NCI-H226 (cell line): ENCODE measurements at regions not wholly inside any gene's neighbourhood (a gene's known extent, or its start where the extent isn't known, plus 50 kb on each side); places are given as distances from the start of the nearest gene placed in this dataset.
"Not testable (repeated sequence)": the region's sequence is repeated elsewhere in the genome, so short reads cannot be mapped to it uniquely, and the experiment has no call there.

Experiments used
- DNase-seq: peaks from one replicate; pipeline ENCODE4 v3.0.0-alpha.2; 2015

GRCh38 chr5:118603278-118603677 is 385.1 kb downstream of the DTWD2 start:
- DNase-seq: no peak

GRCh38 chr5:118598311-118598710 is 390.0 kb downstream of the DTWD2 start:
- DNase-seq: no peak

- DNase-seq: no peak
Measured at GRCh38 chr5:118597543-118597942, 390.8 kb downstream of the DTWD2 start.

- DNase-seq: no peak
Measured at GRCh38 chr5:118596255-118596654, 392.1 kb downstream of the DTWD2 start.

GRCh38 chr5:118593003-118593328 is 395.4 kb downstream of the DTWD2 start:
- no peak for DNase-seq

GRCh38 chr5:118592229-118593002 is 395.9 kb downstream of the DTWD2 start:
- DNase-seq: no peak

- DNase-seq: no peak
Measured at GRCh38 chr5:118590806-118591205, 397.5 kb downstream of the DTWD2 start.

DNA sequence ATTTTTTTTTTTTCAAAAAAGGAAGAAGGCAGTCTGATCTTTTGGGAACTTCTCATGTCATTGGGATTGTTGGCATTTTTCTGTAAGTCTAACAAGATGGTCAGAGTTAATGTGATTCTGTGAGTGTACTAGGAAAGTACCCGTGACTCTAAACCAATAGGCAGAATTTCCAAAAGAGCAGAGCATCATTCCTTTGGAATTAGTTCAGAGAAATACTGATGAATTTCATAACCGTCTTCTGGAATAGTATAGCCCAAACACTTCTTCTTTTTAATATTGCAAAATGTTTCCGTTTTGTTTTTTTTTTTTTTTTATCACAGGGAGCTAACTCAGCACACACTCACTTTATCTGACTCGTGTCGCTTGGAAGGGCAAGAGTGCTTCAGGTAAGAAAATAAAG is 407.4 kb downstream of the DTWD2 start:
- no peak for DNase-seq

GRCh38 chr5:118578093-118578492 is 410.3 kb downstream of the DTWD2 start:
- no peak for DNase-seq

DNA sequence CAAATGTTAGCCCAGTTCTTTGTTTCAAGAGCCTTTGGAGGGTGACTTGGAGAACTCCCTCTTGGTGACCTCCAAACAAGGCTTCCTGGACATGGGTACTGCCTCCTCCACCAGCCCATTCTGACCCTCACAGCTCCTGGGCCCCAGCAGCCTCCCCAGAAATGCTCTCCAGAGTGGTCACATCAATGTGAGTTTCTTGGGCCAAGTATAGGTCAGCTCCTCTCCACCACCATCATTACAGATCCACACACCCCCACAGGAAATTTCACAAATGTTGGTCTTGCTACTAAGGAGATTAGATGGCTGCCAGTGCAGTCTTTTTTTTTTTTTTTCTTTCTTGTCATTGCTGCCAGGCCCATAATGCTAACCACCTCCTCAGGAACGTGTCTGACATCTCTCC is 410.7 kb downstream of the DTWD2 start:
- no peak for DNase-seq

DNA sequence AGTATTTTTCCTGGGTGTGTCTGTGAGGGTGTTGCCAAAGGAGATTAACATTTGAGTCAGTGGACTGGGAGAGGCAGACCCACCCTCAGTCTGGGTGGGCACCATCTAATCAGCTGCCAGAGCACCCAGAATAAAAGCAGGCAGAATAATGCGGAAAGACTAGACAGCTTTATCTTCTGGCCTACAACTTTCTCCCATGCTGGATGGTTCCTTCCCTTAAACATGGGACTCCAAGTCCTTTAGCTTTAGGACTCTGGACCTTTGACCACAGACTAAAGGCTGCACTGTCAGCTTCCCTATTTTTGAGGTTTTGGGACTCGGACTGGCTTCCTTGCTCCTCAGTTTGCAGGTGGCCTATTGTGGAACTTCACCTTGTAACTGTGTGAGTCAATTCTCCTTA is 418.1 kb downstream of the DTWD2 start:
- not testable (repeated sequence) for DNase-seq

DNA sequence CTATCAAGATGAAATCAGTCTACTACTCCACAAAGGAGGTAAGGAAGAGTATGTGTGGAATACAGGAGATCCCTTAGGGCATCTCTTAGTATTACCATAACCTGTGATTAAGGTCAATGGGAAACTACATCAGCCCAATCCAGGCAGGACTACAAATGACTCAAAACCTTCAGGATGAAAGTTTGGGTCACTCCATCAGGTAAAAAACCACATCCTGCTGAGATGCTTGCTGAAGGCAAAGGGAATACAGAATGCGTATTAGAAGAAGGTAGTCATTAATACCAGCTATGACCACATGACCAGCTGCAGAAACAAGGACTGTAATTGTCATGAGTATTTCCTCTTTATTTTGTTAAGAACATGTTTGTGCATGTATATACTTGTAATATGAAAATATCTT is 418.8 kb downstream of the DTWD2 start:
- DNase-seq: not testable (repeated sequence)

DNA sequence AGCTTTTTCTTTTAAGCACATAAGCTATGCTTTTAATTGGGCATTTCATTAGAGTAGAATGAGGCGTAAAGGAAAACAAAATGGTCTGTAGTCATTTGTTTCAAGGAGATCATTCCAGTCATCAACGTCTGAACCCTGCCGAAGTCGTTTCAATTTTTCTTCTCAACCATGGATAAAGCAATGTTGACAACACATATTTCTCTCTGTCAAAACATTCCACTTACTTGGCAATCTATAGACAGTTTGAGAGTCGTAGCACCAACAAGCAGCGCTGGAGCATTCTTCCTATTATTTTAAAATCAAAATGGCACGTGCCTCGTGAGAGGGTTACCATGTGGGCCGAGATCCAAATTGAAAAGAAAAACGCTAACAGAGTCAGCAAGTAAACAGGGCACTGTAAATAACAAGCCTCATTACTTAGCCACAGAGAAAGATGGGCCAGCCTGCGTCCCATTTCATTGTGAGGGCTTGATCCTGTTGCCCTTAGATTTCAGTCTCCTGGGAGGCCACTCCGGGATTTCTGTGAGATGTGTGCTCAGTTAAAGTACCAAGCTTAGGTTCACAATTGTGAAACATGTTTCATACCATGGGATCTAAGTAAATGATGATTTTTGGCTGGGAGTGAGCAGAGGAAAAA is 422.9 kb downstream of the DTWD2 start:
- DNase-seq: no peak

DNA sequence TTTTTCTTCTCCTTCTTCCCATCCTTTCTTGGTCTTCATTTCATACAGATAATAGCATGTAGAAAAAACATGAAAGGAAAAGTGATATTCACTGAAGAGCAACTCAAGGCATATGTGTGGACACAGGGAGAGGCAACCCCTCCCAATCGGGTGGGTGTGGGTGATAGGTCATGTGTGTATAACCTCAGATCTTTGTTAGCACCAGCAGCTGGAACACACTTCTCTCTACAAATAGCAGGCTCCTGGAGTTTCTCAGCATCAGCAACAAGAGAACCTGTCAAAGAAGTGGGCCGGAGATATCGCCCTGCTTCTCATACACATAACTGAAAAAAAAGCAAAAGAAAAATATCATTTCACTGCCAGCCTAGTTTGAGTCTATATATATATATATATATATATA is 426.4 kb downstream of the DTWD2 start:
- no peak for DNase-seq

DNA sequence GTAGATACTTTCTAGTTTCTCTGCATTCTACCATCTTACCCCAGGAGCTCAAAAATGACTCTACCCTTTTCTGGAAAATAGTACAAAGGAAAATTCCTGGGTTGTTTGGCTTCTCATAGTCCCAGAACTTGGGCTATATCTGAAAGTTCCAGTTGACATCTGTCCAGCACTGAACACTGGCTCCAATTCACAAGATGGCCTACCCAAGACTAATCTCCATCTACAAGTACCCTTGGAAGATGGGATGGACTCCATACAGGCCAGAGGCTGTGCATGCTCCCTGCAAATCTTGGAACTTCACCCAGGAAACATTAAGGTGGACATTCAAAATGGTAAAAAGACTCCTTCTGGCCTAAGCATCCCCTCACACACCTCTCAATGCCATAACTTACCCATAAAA is 427.1 kb downstream of the DTWD2 start:
- no peak for DNase-seq

- no peak for DNase-seq
Measured at GRCh38 chr5:118558871-118559270, 429.5 kb downstream of the DTWD2 start.

DNA sequence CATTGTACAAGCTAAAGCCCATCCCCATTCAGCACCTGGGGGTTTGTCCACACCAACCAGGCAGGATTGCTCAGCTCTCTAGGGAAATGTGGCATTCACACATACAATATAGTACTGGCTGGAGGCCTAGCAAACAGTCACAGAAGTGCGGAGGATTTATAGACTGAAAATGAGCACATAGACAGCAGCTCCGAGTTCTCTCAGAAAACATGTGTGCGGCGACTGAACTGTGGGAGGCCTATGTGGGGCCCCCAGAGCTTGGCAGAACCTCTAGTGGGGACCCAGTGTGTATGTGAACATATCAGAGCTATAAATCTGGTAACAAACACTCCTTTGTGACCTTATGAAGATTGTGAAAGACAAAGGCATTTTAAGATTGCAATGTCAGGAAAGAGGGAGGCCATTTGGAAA is 431.1 kb downstream of the DTWD2 start:
- no peak for DNase-seq

DNA sequence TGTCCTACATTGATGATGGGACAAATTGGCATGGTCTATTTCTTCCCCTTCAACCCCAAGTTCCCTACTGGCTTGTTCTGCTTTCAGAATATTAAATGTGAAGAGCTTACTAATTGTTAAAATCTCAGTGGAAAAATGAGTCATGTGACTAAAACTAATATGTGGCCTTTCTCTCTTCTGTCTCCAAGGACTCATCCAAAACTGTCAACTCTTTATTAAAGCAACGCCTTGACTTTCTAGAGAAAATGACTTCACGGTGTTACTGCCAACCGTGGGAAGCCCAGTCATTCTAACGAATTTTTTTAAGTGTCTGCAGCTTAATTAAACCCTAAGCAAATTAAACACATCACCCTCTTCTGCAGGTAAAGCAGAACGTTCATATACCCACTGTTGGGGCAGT is 431.6 kb downstream of the DTWD2 start:
- no peak for DNase-seq

DNA sequence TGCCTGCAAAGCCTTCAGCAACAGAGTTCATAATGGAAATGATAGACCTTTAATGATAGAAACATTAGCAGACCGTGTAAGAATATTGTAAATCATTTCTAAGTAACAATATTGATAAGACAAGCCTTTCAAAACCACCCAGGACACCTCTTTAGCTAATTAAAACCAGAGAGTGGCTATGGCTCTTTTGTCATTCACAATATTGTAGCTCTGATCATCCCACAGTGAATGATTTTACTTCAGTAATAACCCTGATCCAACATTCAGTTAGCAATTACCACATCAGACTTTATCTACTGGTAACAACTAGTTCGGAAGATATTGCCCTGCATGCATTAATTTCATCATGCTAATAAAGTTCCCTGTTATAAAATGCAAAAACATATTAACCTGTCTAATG is 432.6 kb downstream of the DTWD2 start:
- DNase-seq: no peak

- DNase-seq: no peak
Measured at GRCh38 chr5:118554981-118555380, 433.4 kb downstream of the DTWD2 start.

DNA sequence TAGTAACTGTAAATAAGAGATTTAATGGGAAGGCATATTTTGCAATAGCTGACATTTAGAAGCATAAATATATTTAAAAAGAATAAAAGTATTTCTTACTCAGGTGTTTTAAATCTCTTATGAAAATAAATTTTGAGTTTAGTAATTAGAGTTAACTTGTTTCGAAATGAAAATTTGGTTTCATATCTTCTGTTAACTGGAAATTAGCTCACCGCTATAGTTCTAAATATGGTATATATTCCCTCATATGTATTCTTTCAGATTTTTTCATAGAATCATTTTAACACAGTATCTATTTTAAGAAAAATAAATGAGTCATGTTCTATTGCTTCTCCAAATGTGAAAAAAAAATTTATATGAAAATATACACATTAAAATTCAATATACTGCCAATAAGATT is 434.1 kb downstream of the DTWD2 start:
- DNase-seq: no peak

- no peak for DNase-seq
Measured at GRCh38 chr5:118553662-118554061, 434.7 kb downstream of the DTWD2 start.

GRCh38 chr5:118552731-118553360 is 435.5 kb downstream of the DTWD2 start:
- no peak for DNase-seq

DNA sequence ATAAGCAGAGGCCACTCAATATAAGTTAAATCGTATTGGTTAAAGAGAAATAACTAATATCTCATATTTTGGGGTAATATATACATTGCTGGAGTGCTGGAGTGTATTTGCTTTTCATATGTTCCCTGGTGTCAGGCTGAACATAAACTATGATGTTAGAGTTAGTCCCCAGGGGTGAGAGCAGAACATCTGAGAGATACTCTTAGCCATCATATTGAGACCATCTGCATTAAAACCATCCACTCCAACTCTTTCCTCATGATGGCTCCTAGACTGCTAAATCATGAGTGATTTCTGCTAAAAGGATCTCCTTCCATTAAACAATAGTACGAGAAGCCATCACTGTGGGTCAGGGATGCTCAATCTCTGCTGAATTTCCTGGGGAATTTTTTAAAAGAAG is 436.2 kb downstream of the DTWD2 start:
- no peak for DNase-seq

DNA sequence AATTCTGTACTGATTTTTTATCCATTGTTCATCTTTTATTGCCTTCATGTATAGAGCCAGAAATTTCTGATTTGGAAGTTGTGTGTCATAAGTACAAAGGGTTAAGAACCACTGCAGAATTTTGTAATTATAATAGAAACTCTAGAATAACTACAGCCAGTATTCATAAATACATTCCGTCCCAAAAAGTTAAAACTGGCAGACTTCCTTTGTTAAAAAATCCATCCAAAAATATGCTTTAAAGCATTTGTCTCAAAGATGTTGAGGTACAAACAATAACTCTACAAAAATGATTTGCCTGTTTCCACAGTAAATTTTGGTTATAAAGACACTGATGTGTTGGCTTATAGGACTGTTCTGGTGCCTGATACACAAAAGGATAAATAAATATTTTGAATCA is 436.6 kb downstream of the DTWD2 start:
- no peak for DNase-seq
